Ishikawa (cell line): ENCODE measurements at regions not wholly inside any gene's neighbourhood (a gene's known extent, or its start where the extent isn't known, plus 50 kb on each side); places are given as distances from the start of the nearest gene placed in this dataset.

Experiments
- CEBPB ChIP-seq: IDR thresholded peaks from 2 replicates; pipeline ENCODE4 v1.6.1; 2012
- EGR1 ChIP-seq: IDR thresholded peaks from 2 replicates; pipeline ENCODE4 v1.6.1; 2012
- EP300 ChIP-seq: IDR thresholded peaks from 2 replicates; pipeline ENCODE4 v1.6.1; 2012; ENCODE audit warnings: borderline replicate concordance
- FOXM1 ChIP-seq: IDR thresholded peaks from 2 replicates; pipeline ENCODE4 v1.6.1; 2012; ENCODE audit warnings: low read depth, borderline replicate concordance
- MAX ChIP-seq: IDR thresholded peaks from 2 replicates; pipeline ENCODE4 v1.6.1; 2012
- RAD21 ChIP-seq: IDR thresholded peaks from 2 replicates; pipeline ENCODE4 v1.6.1; 2012; ENCODE audit warnings: low read depth
- REST ChIP-seq: IDR thresholded peaks from 2 replicates; pipeline ENCODE4 v1.6.1; 2012; ENCODE audit warnings: low read depth, mild to moderate bottlenecking
- TCF12 ChIP-seq: IDR thresholded peaks from 2 replicates; pipeline ENCODE4 v1.6.1; 2012; ENCODE audit warnings: low read depth
- YY1 ChIP-seq: IDR thresholded peaks from 2 replicates; pipeline ENCODE4 v1.6.1; 2012; ENCODE audit warnings: low read depth
- ZBTB7A ChIP-seq: IDR thresholded peaks from 2 replicates; pipeline ENCODE4 v1.6.1; 2012; ENCODE audit warnings: low read depth

GRCh38 chr10:123587110-123587509, 79.0 kb upstream of the GPR26 start:
- no peak for TF ChIP-seq YY1
- no peak for TF ChIP-seq EGR1
- no peak for TF ChIP-seq REST
- no peak for TF ChIP-seq TCF12
- no peak for TF ChIP-seq CEBPB
- no peak for TF ChIP-seq EP300
- TF ChIP-seq FOXM1, result no peak
- no peak for TF ChIP-seq ZBTB7A
- no peak for TF ChIP-seq MAX
- no peak for TF ChIP-seq RAD21
